H9 (cell line): ENCODE measurements at regions not wholly inside any gene's neighbourhood (a gene's known extent, or its start where the extent isn't known, plus 50 kb on each side); places are given as distances from the start of the nearest gene placed in this dataset.

Experiments used
- DNase-seq: peaks from one replicate; pipeline ENCODE4 v3.0.0-alpha.2; 2017
- H2AFZ ChIP-seq: one replicate; pipeline ENCODE4 v1.6.1; 2013; ENCODE audit warnings: mild to moderate bottlenecking, low read length, control low read depth, moderate library complexity
- H2AK5ac ChIP-seq: 2 replicates; pipeline ENCODE4 v1.6.1; 2013; ENCODE audit warnings: low read length, control low read depth, mixed read lengths; ENCODE audit not compliant: insufficient read length
- H2BK120ac ChIP-seq: one replicate; pipeline ENCODE4 v1.6.1; 2013; ENCODE audit warnings: low read depth, mild to moderate bottlenecking, low read length, control low read depth, inconsistent platforms; ENCODE audit not compliant: poor library complexity, severe bottlenecking
- H2BK12ac ChIP-seq: 2 replicates; pipeline ENCODE4 v1.6.1; 2013; ENCODE audit warnings: low read length, control low read depth, mixed read lengths, low read depth; ENCODE audit not compliant: insufficient read length
- H2BK15ac ChIP-seq: 2 replicates; pipeline ENCODE4 v1.6.1; 2013; ENCODE audit warnings: low read depth, low read length, control low read depth
- H2BK20ac ChIP-seq: one replicate; pipeline ENCODE4 v1.6.1; 2013; ENCODE audit warnings: low read depth, mild to moderate bottlenecking, low read length, control low read depth, inconsistent platforms; ENCODE audit not compliant: poor library complexity, severe bottlenecking
- H2BK5ac ChIP-seq: 2 replicates; pipeline ENCODE4 v1.6.1; 2013; ENCODE audit warnings: low read length, control low read depth, mixed read lengths; ENCODE audit not compliant: insufficient read length
- H3K14ac ChIP-seq: 2 replicates; pipeline ENCODE4 v1.6.1; 2013; ENCODE audit warnings: low read length, control low read depth; ENCODE audit not compliant: insufficient read depth
- H3K18ac ChIP-seq: 2 replicates; pipeline ENCODE4 v1.6.1; 2013; ENCODE audit warnings: low read depth, mild to moderate bottlenecking, mixed read lengths, low read length, control low read depth; ENCODE audit not compliant: insufficient read length
- H3K23ac ChIP-seq: 2 replicates; pipeline ENCODE4 v1.6.1; 2013; ENCODE audit warnings: low read length, control low read depth, mixed read lengths, low read depth; ENCODE audit not compliant: insufficient read length
- H3K23me2 ChIP-seq: 2 replicates; pipeline ENCODE4 v1.6.1; 2013; ENCODE audit warnings: low read depth, mild to moderate bottlenecking, mixed read lengths, low read length, control low read depth; ENCODE audit not compliant: insufficient read length, poor library complexity, severe bottlenecking
- H3K27ac ChIP-seq: 2 replicates; pipeline ENCODE4 v1.5.1; 2013; ENCODE audit warnings: low read length, control low read depth, mixed read lengths, low read depth; ENCODE audit not compliant: insufficient read length
- H3K27me3 ChIP-seq: 2 replicates; pipeline ENCODE4 v1.6.1; 2013; ENCODE audit warnings: low read length, control low read depth, inconsistent platforms; ENCODE audit not compliant: insufficient read depth
- H3K4ac ChIP-seq: 2 replicates; pipeline ENCODE4 v1.6.1; 2013; ENCODE audit warnings: low read depth, mild to moderate bottlenecking, control low read depth, inconsistent platforms, low read length, moderate library complexity
- H3K4me1 ChIP-seq: 2 replicates; pipeline ENCODE4 v1.6.1; 2013; ENCODE audit warnings: low read length, control low read depth, inconsistent platforms; ENCODE audit not compliant: insufficient read depth
- H3K4me2 ChIP-seq: 2 replicates; pipeline ENCODE4 v1.6.1; 2013; ENCODE audit warnings: low read length, control low read depth, mixed read lengths; ENCODE audit not compliant: insufficient read length, insufficient read depth
- H3K56ac ChIP-seq: 2 replicates; pipeline ENCODE4 v1.6.1; 2013; ENCODE audit warnings: low read depth, mild to moderate bottlenecking, mixed read lengths, low read length, control low read depth; ENCODE audit not compliant: insufficient read length
- H3K79me1 ChIP-seq: 2 replicates; pipeline ENCODE4 v1.6.1; 2013; ENCODE audit warnings: low read depth, mild to moderate bottlenecking, moderate library complexity, low read length, control low read depth, inconsistent platforms; ENCODE audit not compliant: insufficient read depth, poor library complexity, severe bottlenecking
- H3K79me2 ChIP-seq: 2 replicates; pipeline ENCODE4 v1.6.1; 2013; ENCODE audit warnings: low read length, control low read depth, inconsistent platforms; ENCODE audit not compliant: insufficient read depth
- H3K9ac ChIP-seq: 2 replicates; pipeline ENCODE4 v1.6.1; 2013; ENCODE audit warnings: low read length, control low read depth, mixed read lengths; ENCODE audit not compliant: insufficient read length; ENCODE audit errors: extremely low read depth
- H3K9me3 ChIP-seq: one replicate; pipeline ENCODE4 v1.6.1; 2013; ENCODE audit warnings: low read depth, low read length, inconsistent platforms; ENCODE audit not compliant: control insufficient read depth
- H3T11ph ChIP-seq: one replicate; pipeline ENCODE4 v1.6.1; 2013; ENCODE audit warnings: mild to moderate bottlenecking, low read length, control low read depth, inconsistent platforms
- H4K20me1 ChIP-seq: one replicate; pipeline ENCODE4 v1.6.1; 2013; ENCODE audit not compliant: control insufficient read depth, insufficient read length, insufficient read depth
- H4K5ac ChIP-seq: 2 replicates; pipeline ENCODE4 v1.6.1; 2013; ENCODE audit warnings: low read depth, mild to moderate bottlenecking, mixed read lengths, low read length, control low read depth; ENCODE audit not compliant: insufficient read length
- H4K8ac ChIP-seq: replicated peaks from 2 replicates; pipeline ENCODE4 v1.6.1; 2013; ENCODE audit warnings: low read length, control low read depth, mixed read lengths, low read depth; ENCODE audit not compliant: insufficient read length
- H4K91ac ChIP-seq: 2 replicates; pipeline ENCODE4 v1.6.1; 2013; ENCODE audit warnings: low read depth, mild to moderate bottlenecking, moderate library complexity, mixed read lengths, low read length, control low read depth; ENCODE audit not compliant: insufficient read length
- H3K27ac Mint-ChIP-seq, 3 experiments: 2 replicates in 2 of 3; 3 replicates in 1 of 3; pipeline ENCODE4 v1.8.0; 2020 to 2021; ENCODE audit warnings: mixed read lengths in 3 of 3, mild to moderate bottlenecking in 1 of 3, moderate library complexity in 1 of 3
- H3K27me3 Mint-ChIP-seq: 2 replicates; pipeline ENCODE4 v1.8.0; 2021; ENCODE audit warnings: low read depth, mild to moderate bottlenecking, moderate library complexity, mixed read lengths
- H3K36me3 Mint-ChIP-seq, 3 experiments: 2 replicates in 2 of 3; 3 replicates in 1 of 3; pipeline ENCODE4 v1.8.0; 2020 to 2021; ENCODE audit warnings: low read depth in 3 of 3, mixed read lengths in 3 of 3; ENCODE audit not compliant: insufficient read depth in 1 of 3
- H3K4me1 Mint-ChIP-seq, 2 experiments: 2 replicates each; pipeline ENCODE4 v1.8.0; 2020; ENCODE audit warnings: mixed read lengths in 2 of 2
- H3K4me3 Mint-ChIP-seq, 2 experiments: 2 replicates in 1 of 2; 3 replicates in 1 of 2; pipeline ENCODE4 v1.8.0; 2020 to 2021; ENCODE audit warnings: mild to moderate bottlenecking in 2 of 2, mixed read lengths in 2 of 2, moderate library complexity in 1 of 2
- H3K9me3 Mint-ChIP-seq, 2 experiments: 2 replicates in 1 of 2; 3 replicates in 1 of 2; pipeline ENCODE4 v1.8.0; 2020; ENCODE audit warnings: mild to moderate bottlenecking in 2 of 2, mixed read lengths in 2 of 2, moderate library complexity in 1 of 2
- WGBS: extraction: QIAGEN DNeasy Blood & Tissue Kit; methylation state at CpG from one replicate; pipeline ENCODE4 v1.1.7; 2013; ENCODE audit warnings: missing lambda C conversion rate, low lambda C conversion rate, mixed read lengths; ENCODE audit not compliant: insufficient read length; ENCODE audit errors: extremely low coverage; 5-methylcytosine and 5-hydroxymethylcytosine counted together
- TF ChIP-seq, protein P1 (sequence below): fragments of 200-600 bp; sonication (generic); conservative IDR thresholded peaks from 3 replicates; pipeline ENCODE4 v1.8.0; 2021; ENCODE audit warnings: antibody characterized with exemption, mild to moderate bottlenecking

- DNase-seq = no peak
- no peaks in the 10 kb centered on the region for H3K27me3 ChIP-seq
- H2BK12ac ChIP-seq = no peak overlapping the region
- no peak overlapping the region for H2AFZ ChIP-seq
- no peak overlapping the region for H3K18ac ChIP-seq
- H3K9ac ChIP-seq = no peak overlapping the region
- no peak overlapping the region for H2BK120ac ChIP-seq
- Mint-ChIP-seq H3K36me3 (no peaks in the 10 kb centered on the region), H3K4me1 (peaks cover 11 to 12% of the 10 kb centered on the region in 2 experiments), H3K27me3 (no peaks in the 10 kb centered on the region), H3K9me3 (no peaks in the 10 kb centered on the region), H3K4me3 (no peak overlapping the region), H3K27ac (no peak overlapping the region)
- H4K8ac ChIP-seq = no peak overlapping the region
- H2BK20ac ChIP-seq = no peak overlapping the region
- H3K9me3 ChIP-seq = no peaks in the 10 kb centered on the region
- H3K4me2 ChIP-seq = no peak overlapping the region
- H3K23ac ChIP-seq = no peak overlapping the region
- H4K91ac ChIP-seq = no peak overlapping the region
- no peak overlapping the region for H2BK15ac ChIP-seq
- H3K56ac ChIP-seq = no peak overlapping the region
- H2AK5ac ChIP-seq = no peak overlapping the region
- H4K5ac ChIP-seq = no peak overlapping the region
- H4K20me1 ChIP-seq = no peaks in the 10 kb centered on the region
- no peaks in the 10 kb centered on the region for H3K79me2 ChIP-seq
- TF ChIP-seq, protein P1, sequence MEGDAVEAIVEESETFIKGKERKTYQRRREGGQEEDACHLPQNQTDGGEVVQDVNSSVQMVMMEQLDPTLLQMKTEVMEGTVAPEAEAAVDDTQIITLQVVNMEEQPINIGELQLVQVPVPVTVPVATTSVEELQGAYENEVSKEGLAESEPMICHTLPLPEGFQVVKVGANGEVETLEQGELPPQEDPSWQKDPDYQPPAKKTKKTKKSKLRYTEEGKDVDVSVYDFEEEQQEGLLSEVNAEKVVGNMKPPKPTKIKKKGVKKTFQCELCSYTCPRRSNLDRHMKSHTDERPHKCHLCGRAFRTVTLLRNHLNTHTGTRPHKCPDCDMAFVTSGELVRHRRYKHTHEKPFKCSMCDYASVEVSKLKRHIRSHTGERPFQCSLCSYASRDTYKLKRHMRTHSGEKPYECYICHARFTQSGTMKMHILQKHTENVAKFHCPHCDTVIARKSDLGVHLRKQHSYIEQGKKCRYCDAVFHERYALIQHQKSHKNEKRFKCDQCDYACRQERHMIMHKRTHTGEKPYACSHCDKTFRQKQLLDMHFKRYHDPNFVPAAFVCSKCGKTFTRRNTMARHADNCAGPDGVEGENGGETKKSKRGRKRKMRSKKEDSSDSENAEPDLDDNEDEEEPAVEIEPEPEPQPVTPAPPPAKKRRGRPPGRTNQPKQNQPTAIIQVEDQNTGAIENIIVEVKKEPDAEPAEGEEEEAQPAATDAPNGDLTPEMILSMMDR = no peak
- WGBS = no CpG with 5 or more reads among the region's 2 CpGs
- H2BK5ac ChIP-seq = no peak overlapping the region
- no peaks in the 10 kb centered on the region for H3K23me2 ChIP-seq
- H3K79me1 ChIP-seq = no peaks in the 10 kb centered on the region
- H3T11ph ChIP-seq = no peak overlapping the region
- H3K4ac ChIP-seq = no peak overlapping the region
- no peak overlapping the region for H3K27ac ChIP-seq
- H3K4me1 ChIP-seq = no peaks in the 10 kb centered on the region
- no peak overlapping the region for H3K14ac ChIP-seq
Measured at GRCh38 chr4:107125496-107125895, 89.4 kb upstream of the DKK2 start.
